Right ventricle myocardium inferior (tissue), 1 donor: ENCODE measurements at regions not wholly inside any gene's neighbourhood (a gene's known extent, or its start where the extent isn't known, plus 50 kb on each side); places are given as distances from the start of the nearest gene placed in this dataset.
"Not testable (repeated sequence)": the region's sequence is repeated elsewhere in the genome, so short reads cannot be mapped to it uniquely, and the experiment has no call there.

ENCODE experiments used
- ATAC-seq: fragments of 200-7000 bp; cut with Tn5 transposase; one replicate; pipeline ENCODE4 v1.9.1; 2020; ENCODE audit warnings: mild to moderate bottlenecking, moderate library complexity
- DNase-seq: peaks from one replicate; pipeline ENCODE4 v3.0.0; 2021; ENCODE audit errors: missing footprints
- intact Hi-C: fragments of 100-400 bp; cut with DNase I; formaldehyde crosslinking; loops from one replicate; pipeline ENCODE4 v1.11.0; 2022
- donor health status: DM: no; HTN: yes; CAD: no; lungs with severe emphysema.

DNA sequence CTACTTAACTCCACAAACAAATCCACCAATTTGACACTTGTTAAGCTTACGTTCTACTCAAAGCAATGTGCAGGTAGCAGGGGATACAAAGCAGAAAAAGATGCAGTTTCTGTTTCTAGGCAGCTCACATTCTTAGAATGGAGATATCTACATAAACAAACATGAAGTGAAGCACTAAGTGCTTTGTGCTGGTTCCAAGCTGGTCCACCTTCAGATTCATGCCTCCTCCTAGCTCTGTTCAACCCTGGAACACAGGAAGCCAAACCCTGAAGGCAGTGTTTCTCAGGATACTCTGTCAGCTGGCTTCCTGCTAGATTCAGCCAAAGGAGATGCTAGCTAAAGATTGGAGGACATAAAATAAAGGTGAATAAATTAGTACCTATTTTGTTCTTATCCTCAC is 55.3 kb upstream of the NOL4 start:
- intact Hi-C loops, result no loop called here
- ATAC-seq, result no peak

GRCh38 chr18:34280653-34281052 is 55.9 kb upstream of the NOL4 start:
- ATAC-seq (no peak), DNase-seq (no peak)
- intact Hi-C loops, result no loop called here

More for the DNA sequence above, 55.3 kb upstream of the NOL4 start:
- no peak for DNase-seq

- no peak for DNase-seq
- intact Hi-C loops, result no loop called here
Measured at GRCh38 chr18:34281290-34281689, 56.6 kb upstream of the NOL4 start.

DNA sequence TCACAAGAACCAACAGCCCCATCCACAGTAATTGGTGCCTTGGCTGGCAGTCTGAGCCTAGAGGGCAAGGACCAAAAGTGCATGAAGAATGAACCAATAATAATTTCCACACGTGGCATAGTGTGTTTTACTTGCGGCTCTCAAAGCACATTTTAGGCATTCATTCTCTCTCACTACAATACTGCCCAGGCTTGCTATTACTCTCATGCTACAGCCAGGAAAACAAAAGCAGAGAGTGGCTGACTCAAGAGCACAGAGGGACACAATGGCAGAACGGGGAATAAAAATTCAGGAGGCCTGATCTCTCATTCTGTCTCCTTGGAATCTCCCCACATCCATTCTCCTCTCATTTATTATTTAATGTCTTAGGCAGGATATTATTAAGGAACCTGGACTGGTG is 57.0 kb upstream of the NOL4 start:
- ATAC-seq (no peak), DNase-seq (no peak)
- intact Hi-C loops, result no loop called here

More at GRCh38 chr18:34281290-34281689, 56.6 kb upstream of the NOL4 start:
- ATAC-seq, result no peak

DNA sequence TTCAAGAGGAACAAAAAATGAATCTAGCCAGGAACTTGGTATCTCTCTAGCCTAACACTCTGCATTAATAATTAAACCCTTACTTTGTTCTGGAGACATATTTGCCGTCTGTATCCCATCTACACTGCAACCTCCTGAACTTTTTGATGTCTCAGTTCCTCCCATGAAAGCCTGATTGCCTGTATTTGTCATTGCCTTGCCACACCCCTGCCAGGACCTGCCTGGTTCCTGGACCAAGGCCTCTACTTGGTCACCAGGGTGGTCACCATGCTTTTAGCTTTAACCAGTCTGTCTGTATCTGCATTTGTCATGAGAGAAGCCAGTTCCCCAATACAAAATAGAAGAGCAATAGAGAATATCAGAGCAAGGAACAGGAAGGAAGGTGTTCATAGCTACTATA is 58.8 kb upstream of the NOL4 start:
- intact Hi-C loops, result no loop called here
- DNase-seq (no peak), ATAC-seq (no peak)

DNA sequence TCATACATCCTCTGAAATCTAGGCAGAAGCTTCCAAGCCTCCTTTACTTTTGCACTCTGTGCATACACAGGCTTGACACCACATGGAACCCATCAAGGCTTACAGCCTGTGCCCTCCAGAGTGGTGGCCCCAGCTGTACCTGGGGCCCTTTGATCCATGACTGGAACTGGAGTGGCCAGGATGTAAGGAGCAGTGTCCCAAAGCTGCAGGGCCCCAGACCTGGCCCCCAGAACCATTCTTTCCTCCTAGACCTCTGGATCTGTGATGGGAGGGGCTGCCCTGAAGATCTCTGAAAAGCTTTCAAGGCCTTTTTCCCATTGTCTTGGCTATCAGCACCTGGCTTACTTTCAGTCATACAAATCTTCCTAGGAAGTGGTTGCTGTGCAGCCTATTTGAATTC is 63.1 kb upstream of the NOL4 start:
- DNase-seq (no peak), ATAC-seq (no peak)
- intact Hi-C loops, result no loop called here

DNA sequence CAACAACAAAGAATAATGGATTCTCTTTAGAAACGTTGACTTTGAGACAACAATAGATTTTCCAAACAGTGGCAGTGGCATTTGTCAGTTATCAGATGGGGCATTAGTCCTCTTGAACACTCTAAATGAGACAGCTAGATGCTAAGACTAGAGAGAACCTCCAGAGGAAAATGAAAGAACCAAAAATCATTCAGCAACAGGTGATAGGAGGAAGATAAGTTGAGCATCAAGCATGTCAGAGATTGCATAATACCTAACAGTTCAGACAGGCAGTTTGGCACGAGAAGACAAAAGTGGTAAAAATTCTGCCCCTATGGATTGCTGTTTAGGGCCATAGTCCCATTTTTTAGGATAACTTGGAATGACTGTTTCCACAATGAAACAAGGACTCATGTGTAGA is 67.9 kb upstream of the NOL4 start:
- no peak for ATAC-seq
- no peak for DNase-seq
- intact Hi-C loops, result no loop called here

DNA sequence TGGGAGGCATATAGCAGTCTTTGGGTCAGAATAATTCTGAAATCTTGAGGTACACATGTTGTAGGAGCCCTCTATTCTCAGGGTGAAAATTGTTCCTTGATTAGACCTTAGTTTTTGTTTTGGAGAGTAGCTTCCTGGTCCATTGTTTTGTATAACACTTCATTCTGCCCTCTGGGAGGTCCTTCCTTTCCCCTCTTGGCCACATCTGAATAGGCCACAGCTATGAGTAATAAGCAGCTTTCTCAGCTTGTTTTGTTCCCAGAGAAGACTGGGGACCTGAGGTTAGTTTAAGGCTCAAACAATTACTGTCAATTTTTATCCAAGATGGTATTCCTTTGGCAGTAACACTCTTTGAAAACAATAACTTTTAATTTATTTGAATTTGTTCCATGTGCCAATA is 72.6 kb upstream of the NOL4 start:
- DNase-seq (no peak), ATAC-seq (no peak)
- intact Hi-C loops, result no loop called here

GRCh38 chr18:34299828-34300227 is 75.1 kb upstream of the NOL4 start:
- DNase-seq, result no peak

DNA sequence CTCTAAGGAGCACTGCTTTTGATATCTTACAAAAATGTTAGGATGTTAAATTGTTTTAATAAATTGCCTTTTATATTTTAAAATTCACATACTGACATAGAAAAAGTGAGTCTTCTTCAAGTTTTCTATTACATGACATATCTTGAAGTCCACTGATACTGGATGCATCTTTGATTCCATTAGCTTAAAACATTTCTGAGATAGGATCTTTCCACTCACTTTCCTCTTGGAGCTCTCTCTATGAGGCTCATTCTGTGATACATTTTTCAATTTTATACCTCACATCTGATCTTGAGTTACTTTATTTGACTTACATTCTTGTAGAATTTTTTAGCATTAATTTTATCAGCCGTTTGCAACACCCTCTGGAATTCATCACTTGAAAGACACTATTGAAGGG is 86.8 kb upstream of the NOL4 start:
- DNase-seq, result no peak
- intact Hi-C loops, result no loop called here
- ATAC-seq, result no peak

More at GRCh38 chr18:34299828-34300227, 75.1 kb upstream of the NOL4 start:
- intact Hi-C loops, result no loop called here
- no peak for ATAC-seq

DNA sequence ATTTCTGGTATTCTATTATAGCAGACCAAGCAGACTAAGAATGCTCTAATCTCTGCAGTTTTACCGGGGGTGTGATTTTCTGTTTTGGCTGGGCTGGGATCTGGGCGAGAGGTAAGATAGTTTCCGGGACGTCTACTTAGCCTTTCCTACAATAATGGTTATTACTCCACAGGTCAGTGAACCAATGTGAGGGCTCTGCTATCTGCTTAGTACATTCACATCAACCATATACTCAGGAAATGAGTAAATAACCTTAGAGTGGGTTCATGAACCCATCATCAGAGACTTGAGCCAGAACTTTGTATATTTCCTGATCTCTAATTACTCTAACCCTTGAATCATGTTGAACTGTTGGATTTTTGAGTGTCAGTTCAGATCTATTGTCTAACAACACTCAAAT is 90.1 kb upstream of the NOL4 start:
- no peak for DNase-seq

GRCh38 chr18:34315591-34316352 is 91.1 kb upstream of the NOL4 start:
- no peak for DNase-seq
- ATAC-seq, result no peak
- intact Hi-C loops, result no loop called here

More for the DNA sequence above, 90.1 kb upstream of the NOL4 start:
- intact Hi-C loops, result no loop called here
- ATAC-seq, result no peak

DNA sequence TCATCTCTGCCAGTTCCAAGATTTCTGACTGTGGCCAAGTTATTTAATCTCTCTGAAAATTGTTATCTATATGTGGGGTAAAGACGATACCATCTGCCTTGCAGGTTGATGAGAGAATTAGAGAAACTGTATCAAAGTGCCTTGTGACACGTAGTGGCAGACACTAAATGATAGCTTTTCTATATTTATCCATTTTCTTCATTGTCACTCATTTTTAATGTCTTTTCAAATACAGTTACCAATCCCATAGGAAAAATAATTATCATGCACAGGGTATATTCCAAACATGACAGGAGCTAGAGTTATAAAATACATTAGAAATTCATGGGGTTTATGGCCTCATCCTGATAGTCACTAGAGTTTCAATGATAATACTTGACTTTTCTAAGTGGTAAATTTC is 95.6 kb upstream of the NOL4 start:
- DNase-seq (no peak), ATAC-seq (no peak)
- intact Hi-C loops, result loop anchor here (5.0 to 10.0 kb wide), 2 partner anchors 198 to 485 kb away; no protein-coding TSS in a partner anchor

DNA sequence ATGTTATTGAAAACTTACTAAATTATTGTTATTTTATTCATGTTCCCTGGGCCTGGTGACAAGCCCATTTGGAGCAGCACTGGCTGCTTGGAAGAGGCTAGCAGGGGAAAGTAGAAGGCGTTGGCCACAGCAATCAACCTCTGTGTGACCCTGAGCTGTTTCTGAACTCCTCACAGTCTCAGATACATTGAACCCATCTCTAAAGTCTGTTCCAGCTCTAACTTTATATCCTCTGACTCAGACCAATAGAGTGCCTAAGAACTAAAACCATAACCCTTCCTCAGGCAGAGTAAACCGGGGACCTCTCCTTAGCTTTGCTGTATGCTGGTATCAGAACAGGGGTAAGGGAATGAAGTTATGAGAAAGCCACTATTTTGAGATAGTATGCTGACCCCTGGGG is 96.4 kb upstream of the NOL4 start:
- intact Hi-C loops, result loop anchor here (5.0 to 10.0 kb wide), 2 partner anchors 199 to 486 kb away; no protein-coding TSS in a partner anchor
- ATAC-seq (no peak), DNase-seq (no peak)

DNA sequence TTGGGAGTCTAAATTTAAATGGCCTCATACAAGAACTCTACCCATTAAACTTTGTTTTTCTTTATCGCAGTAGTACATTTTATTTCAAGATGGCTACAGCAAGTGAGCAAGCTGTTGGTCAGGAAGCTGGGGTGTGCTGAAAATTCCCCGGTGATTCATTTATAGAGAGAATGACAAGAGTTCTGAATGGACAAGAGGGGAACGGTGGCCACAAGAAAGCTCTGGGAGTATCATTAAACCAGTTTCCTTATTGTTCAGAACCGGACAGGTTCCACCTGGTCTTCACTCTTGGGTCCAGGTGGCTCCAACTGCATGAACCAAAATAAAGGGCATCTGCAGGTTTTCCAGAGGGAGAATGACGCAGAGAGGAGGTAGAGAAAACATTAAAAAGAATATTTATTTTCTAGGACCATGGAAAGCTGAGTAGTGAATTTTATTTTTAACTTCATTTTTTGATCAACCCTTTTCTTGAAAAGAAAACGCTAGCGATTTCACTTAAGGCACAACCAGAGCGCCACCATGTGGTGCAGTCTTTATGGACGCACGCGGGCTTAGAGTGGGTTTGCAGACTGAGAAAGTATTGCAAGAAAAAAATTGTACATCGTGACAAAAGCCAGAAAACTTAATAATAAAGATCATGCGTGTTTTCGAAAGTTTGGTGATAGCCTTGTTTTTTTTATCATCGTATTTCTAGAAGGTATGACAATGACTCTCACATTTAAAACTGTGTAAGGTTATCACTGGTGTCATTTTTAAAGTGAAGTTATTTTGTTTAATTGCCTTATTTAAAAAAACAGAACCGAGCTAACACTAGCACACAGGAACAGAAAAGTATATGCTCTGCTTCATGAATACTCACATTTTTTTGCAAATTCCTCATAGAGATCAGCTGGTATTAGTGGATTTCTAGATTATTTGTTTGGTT is 97.9 kb upstream of the NOL4 start:
- intact Hi-C loops, result loop anchor here (5.0 to 10.0 kb wide), 2 partner anchors 200 to 488 kb away; no protein-coding TSS in a partner anchor
- no peak for DNase-seq
- ATAC-seq, result no peak

DNA sequence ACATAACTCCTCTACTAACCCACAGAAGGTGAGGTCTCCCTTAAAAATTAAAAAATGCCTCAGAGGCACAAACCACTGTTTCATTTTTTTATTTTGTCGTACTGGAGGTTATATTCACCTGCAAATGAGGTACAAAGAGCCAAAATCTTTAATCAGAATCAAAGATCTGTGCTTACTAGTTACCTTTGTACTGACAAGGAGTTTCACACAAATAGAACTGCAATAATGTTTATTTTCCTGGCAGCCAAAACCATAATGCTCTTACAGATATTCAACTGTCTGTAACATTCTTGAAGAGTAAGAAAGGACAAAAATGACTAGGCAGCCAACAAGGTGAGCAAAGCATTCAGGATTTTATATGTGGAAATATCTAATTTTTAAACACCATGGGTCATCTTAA is 105.1 kb upstream of the NOL4 start:
- intact Hi-C loops, result loop anchor here (10.0 kb wide), 1 partner anchor 495 kb away; no protein-coding TSS in a partner anchor
- DNase-seq (no peak), ATAC-seq (no peak)

GRCh38 chr18:34330308-34330707 is 105.6 kb upstream of the NOL4 start:
- ATAC-seq (no peak), DNase-seq (no peak)
- intact Hi-C loops, result no loop called here

DNA sequence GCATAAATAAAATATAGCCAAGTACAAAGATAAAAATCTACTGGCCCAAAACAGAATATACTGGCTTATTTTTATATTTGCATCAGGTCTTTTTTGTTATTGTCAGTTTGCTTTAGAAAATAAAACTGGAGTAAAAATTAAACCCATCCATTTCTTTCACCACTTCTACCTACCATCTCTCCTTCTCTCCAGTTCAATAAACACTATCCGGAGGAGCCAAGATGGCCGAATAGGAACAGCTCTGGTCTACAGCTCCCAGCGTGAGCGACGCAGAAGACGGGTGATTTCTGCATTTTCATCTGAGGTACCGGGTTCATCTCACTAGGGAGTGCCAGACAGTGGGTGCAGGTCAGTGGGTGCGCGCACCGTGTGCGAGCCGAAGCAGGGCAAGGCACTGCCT is 106.2 kb upstream of the NOL4 start:
- intact Hi-C loops, ATAC-seq, DNase-seq: not testable (repeated sequence)

- ATAC-seq, DNase-seq, intact Hi-C loops: not testable (repeated sequence)
Measured at GRCh38 chr18:34331343-34331742, 106.6 kb upstream of the NOL4 start.

DNA sequence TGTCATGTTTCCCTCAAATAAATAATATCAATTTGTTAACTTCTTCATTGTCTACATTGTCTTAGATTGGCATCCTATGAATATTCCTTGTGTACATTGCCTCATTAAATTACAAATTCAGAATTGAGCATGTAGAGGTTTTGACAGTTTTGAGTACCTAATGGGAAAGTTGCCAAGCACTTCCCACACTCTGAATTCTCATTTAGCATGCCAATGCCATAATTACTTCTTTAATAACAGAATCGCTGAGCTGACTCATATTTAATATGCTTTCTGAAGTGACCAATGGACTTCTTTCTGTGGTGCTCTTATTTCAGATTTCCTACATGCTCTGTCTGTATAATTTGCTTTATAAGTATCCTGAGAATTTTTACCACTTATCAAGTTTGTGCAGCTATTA is 114.4 kb upstream of the NOL4 start:
- intact Hi-C loops, result no loop called here
- ATAC-seq (no peak), DNase-seq (no peak)
